SIG-M5 treated with dmso at 0.1 percent for 504 hours (cell line): ENCODE measurements at regions not wholly inside any gene's neighbourhood (a gene's known extent, or its start where the extent isn't known, plus 50 kb on each side); places are given as distances from the start of the nearest gene placed in this dataset.
"Not testable (repeated sequence)": the region's sequence is repeated elsewhere in the genome, so short reads cannot be mapped to it uniquely, and the experiment has no call there.

ENCODE experiments used
- DNase-seq: peaks from one replicate; lab custom pipeline; 2025; ENCODE audit not compliant: unreplicated experiment; lab: John Stamatoyannopoulos, UW

DNA sequence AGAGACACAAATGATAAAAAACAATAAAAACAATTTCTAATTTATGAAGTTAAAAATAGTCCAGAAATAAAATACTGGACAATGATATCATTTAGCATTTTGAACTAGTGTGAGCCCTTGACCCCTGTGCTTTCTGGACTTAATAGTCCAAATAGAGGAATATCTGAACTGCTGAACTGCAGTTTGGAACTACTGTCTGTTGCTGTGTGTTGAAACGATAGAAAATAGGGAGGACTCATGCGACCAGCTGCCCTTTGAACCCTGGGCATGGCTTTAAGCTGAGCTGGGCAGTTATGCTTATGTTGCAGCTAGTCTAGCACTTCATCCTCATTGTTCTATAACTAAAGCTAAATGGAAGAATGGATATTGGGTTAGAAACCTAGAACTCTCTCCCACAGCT, 99.5 kb downstream of the FMR1NB start:
- DNase-seq, result no peak

DNA sequence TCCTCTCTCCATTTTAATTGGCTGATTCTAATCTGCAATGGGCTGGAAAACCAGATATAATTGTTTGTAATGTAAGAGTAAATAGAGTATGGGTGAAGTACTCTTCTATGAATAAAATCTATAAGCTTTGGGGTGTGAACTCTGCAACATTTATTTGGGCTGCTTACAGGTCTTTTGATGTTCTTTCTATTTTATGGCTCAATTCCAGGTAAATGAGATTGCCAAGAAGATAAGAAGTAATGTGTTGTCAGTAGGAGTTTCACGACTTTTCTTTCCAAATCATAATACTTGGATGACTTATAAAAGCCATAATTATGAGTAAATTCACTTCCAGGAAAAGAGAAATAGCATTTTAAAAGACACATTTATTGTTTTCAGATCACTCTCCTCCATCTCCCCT, 103.5 kb downstream of the FMR1NB start:
- no peak for DNase-seq

DNA sequence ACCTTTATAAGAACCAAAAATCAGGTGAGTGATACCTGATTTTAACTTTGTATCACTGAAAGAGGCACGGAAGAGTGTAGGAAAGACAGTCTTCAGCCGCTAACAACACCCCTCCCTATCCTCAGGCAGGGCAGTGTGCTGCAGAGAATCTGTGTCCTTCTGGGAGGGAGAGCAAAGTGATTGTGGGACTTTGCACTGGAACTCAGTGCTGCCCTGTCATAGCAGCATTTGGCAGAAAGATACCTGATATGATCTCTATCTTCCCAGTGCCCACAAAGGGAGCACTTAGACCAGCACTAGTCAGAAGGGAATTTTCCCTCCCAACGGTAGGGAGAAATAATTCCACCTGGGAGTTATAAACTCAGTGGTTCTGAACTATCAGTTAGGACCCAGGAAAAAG, 139.0 kb downstream of the FMR1NB start:
- no peak for DNase-seq

DNA sequence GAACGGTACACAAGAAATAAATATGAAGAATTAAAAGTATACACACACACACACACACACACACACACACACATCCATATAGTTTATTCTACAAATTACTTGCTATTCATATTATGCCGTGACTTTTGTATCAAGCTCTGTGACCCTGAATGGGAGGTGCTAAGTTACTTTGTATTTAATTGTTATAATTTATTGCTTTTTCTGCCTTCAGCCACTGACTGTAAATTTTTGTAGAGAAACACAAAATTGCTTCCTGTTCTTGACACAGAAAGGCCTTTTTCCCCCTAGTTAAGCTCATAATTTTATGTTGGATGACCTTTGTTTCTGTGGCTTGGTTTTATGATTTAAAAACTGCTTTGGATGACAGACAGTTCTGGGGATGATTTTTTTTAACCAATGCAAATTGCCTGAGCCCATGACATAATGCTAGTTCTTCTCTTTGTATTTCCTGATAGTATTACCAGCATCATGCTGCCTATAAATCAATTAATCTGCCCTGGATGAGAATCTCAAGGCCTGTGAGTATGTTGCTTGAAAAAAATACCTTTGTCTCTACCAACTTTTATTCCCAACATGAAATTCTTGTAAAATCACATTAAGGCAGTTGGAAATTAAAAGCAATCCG, 140.0 kb downstream of the FMR1NB start:
- no peak for DNase-seq

DNA sequence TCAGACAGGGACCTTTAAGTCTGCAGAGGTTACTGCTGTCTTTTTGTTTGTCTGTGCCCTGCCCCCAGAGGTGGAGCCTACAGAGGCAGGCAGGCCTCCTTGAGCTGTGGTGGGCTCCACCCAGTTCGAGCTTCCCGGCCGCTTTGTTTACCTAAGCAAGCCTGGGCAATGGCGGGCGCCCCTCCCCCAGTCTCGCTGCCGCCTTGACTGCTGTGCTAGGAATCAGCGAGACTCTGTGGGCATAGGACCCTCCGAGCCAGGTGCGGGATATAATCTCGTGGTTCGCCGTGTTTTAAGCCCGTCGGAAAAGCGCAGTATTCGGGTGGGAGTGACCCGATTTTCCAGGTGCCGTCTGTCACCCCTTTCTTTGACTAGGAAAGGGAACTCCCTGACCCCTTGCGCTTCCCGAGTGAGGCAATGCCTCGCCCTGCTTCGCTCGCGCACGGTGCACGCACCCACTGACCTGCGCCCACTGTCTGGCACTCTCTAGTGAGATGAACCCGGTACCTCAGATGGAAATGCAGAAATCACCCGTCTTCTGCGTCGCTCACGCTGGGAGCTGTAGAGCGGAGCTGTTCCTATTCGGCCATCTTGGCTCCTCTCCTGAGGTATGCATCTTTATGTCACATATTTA, 147.9 kb downstream of the FMR1NB start:
- not testable (repeated sequence) for DNase-seq

DNA sequence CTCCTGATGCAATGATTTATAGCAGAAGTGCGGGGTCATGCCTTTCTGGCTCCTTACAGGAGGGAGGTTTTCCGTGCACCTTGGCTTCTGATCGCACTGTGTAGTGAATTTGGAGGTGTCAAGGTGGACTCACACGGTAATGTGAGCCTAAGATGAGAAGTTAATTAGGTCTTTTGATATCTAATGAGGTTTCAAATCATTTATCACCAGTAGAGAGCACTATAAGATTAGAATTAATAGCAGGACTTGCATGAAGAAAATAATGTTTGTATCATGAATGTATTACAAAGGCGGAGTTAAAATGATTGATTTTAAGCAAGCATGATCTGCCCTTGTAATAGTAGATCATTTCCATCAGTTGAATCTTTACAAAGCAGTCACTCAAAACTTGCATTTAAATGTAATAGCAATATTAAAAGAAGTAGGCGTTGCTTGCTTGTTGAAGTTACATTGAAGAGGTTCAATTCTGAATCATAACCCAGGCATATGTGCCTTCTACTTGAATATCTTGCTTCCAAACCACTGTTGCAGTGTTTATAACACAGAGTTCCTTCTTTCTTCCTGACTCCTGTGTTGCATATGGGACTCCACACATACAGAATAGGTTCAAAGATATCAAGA, 152.1 kb downstream of the FMR1NB start:
- no peak for DNase-seq

DNA sequence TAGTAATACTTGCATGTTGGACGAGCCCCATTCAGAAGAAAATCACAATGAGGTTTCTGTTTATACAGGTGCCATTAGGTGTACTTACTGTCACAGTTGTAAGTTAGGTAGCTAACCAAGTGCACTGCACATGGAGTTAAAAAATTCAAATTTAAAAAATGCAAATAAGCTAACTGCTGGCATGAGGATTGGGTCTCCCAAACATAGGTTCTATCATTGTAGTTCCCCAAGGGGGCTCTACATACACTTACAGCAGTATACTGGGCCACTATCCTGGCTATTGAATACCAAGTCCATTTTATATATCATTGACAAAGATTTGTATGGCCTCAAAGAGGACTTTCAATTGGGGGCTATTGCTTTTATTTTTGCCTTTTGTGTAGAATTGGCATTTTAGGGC, 153.4 kb downstream of the FMR1NB start:
- no peak for DNase-seq

DNA sequence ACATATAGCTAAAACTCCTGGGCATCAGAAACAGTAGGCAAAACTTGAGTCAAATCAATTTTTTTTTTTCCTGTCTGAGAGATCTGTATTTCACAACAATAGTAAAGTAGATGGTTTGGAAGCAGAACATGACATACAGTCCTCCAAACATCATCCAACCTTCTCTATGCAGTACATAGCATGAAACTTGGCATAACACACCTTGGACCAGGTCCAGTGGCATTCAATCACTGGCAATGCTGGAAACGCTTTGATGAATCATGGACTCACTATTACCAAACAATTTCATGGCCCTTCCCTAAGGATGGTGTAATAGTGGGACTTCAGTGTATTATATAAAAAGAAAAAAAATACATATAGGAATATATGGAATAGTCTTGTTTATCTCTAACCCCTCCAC, 154.6 kb downstream of the FMR1NB start:
- no peak for DNase-seq

DNA sequence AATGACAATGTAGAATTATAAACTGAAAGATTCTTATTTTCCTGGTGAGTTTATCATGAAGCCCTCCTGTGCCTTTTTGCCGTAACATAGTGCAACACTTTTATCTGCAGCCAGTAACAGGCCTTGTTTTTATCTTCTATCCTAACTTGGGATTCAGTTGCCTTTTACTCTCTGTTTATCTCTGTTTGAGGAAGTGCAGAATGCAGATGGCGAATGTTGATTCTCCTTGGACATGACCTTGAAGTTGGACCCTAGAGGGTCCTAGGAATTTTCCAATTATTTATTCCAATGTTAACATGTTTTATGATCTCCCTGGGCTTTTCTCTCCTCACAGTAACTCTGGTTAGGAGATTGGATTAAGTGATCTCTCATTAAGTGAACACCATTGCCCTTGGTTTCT, 165.0 kb downstream of the FMR1NB start:
- DNase-seq, result no peak

DNA sequence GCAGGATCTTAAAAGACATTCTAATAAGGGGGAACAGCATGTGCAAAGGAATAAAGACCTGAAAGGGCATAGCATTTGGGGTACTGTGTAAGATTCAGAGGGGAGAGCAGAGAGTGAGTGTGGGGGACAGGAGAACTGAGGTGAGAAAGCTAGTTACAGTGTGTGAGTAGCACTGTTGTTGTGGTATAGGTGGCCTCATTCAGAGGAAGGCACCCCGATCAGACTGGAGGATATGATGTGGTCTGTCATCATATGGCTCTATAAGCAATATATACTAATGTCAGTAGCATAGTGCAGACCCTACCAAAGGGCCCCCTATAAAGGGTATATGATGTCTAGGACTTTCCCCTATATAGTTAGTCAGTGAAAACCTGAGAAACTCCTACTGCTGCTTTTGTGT, 175.8 kb downstream of the FMR1NB start:
- DNase-seq, result no peak

DNA sequence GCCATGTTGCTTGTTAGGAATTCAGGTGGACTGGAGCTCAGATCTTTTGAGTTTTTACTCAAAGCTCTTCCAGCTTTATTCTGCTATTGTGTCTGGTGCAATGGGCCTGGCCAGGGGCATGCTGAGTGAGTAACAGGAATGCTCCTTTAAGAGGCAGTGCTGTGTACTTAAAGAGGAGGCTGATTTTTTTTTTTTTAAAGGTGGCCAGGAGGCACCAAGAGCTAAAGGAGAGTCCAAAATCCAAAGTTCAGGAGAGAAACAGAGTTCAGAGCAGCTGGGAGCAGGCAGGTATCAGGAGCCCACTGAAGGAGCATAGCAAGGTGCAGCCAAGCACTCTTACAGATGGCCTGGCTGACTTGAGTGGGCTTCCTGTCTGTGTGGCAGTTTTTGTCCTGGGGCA, 178.7 kb downstream of the FMR1NB start:
- DNase-seq, result no peak

DNA sequence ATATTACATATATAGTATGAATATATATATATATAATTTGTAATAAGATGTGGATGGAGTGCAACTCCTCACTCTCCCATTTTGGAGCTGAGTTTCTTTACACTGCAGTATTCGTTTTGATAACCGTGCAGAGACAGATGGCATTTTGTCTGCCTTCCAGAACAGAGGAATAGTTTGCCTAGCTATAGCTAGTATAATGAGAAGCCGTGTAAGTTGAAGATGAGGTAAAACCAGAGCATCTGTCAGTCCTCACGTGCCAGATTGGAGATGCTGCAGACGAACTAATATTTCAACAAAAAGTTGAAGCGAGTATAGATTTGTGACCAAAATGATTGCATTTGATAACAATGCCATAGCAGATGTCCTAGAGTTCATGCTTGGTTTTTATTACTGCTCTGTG, 180.6 kb downstream of the FMR1NB start:
- no peak for DNase-seq

DNA sequence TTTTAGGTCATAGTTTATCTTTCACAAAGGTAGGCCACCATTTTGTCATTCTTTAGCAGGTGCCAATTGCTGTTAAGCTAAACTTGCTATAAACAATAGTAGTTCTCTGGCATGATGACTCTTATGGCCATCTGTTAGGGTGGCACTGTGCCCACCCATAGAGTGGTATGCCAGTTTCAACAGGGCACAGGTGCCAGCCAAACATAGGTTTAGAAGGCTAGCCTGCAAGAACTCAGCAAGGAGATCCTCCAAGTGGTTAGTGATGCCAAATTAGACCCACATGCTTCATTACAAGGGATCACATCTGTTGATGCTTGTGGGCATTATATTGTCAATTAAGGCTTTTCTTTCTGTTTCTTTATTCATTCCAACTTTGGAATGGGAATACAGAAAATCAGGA, 204.5 kb downstream of the FMR1NB start:
- DNase-seq, result no peak

DNA sequence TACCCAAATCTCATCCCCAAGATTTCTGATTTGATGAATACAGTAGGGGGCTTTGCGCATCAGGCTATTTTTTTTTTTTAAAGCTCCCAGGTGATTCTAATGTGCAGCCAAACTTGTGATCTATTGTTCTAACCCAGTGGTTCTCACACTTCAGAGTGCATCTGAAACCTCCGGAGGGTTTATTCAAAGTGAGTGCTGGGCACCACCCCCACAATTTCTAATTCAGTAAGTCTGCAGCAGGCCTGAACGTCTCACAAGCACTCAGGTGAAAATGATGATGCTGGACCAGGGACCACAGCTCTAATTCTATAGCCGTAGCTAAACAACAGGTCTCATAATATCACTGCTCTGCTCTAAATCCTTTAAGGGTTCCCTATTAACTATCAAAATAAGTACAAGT, 211.4 kb downstream of the FMR1NB start:
- no peak for DNase-seq

DNA sequence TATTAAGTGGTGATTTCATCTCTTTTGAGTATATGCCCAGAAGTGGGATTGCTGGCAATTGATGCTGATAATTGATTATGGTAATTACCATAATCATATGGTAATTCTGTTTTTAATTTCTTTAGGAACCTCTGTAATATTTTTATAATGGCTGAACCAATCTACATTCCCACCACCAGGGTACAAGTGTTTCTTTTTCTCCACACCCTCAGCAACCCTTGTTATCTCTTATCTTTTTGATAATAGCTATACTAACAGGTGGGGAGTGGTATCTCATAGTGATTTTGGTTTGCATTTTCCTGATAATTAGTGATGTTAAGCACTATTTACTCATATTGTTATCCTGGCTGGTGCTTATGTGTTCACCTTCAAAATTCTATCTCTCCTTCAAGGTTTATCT, 212.6 kb downstream of the FMR1NB start:
- no peak for DNase-seq

DNA sequence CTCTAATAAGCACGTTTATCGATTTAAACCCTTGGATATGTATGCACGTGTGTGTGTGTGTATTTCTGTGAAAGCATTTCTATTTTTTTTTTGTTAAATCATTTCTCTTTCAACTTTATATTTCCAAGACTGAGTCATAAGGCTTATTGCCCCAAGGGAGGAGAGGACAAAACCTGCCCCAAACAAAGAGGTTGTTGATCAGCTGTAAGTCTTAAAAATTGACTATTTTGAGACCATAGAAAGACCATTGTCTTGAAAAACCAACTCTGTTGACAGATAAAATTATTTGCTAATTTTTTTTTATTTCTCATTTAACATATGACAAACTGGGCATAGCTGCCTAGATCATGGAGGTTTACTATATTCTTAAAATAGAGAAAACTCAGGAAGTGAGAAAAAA, 222.4 kb downstream of the FMR1NB start:
- DNase-seq, result no peak

DNA sequence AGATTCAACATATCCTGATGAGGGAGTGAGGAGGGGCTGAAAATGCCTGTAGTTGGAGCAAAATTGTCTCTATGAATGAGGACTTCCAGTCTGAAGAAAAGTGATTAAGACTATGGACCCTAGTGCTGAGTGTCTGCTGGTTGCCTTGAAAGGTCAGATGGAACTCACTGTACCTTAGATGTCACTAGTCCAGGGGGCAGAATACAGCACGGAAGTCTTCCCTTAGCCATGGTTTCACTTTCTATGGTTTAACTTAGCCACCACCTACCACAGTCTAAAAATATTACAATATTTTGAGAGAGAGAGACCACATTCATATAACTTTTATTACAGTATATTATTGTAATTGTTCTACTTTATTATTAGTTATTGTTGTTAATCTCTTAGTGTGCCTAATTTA, 223.1 kb downstream of the FMR1NB start:
- no peak for DNase-seq

DNA sequence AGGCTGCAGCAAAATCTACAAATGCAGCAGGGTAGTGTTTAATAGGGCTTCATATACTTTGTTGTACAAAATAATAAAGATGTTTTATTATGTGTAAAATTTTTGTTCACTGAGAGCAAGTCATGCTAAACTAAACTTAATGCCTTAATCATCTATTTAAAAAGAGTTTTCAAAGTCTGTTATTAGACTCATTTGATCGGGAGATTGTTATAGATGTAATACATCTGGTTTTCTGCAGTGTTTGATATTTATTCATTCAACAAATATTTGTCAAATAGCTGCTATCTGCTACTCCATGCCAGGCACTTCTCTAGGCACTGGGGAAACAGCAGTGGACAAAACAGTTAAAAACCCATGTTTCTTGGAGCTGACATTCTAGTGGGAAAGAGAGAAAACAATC, 233.6 kb downstream of the FMR1NB start:
- DNase-seq, result no peak

DNA sequence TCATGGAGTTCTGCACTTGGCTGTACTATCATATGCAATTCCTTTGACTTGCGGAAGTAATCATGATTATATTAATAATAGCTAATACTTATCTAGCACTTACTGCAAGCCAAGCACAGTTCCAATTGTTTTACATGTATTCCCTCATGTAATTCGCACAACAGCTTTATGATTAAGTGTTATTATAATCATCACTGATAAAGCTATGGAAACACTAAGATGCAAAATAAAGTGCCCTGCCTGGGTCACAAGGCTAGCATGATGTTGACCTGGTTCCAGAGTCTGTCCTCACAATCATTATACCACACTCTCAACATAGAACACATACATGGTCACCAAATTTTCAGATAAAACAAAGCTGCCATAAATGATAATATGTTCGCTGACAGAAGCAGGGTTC, 234.6 kb downstream of the FMR1NB start:
- no peak for DNase-seq

DNA sequence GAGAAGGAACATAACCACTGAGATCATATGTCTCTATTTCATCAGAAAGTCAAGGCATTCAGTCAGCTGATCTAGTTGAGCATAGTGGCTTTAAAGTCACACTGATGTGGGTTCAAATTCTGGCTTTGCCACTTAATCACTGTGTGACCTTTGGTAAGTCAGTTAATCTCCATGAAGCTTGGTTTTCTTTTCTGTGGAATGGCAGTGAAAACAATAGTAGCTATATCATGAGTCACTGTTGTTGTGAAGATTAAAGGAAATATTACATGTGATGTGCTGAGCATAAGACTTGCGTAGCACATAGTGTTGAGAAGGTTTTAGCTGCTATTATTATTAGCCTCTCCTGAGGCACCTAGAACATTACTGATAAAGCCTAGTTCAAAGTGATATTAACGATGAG, 242.2 kb downstream of the FMR1NB start:
- DNase-seq, result no peak

DNA sequence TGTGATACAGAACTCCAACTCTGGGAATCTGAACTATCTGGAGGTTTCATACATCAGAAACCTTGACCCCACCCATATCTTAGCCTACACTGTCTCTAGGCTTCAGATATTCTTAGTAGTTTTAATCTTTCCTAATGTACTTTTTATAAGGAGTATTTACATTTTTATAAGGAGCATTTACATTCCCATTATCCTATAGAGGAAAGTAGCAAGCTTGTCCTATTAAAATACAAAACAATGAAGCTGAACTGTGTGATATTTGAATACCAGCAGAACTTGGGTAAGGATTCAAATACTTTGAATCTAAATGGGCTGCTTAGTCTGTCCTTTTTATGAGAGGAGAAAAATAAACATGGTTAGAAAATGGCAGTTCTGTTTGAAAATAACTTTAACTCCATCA, 247.4 kb downstream of the FMR1NB start:
- DNase-seq, result no peak

DNA sequence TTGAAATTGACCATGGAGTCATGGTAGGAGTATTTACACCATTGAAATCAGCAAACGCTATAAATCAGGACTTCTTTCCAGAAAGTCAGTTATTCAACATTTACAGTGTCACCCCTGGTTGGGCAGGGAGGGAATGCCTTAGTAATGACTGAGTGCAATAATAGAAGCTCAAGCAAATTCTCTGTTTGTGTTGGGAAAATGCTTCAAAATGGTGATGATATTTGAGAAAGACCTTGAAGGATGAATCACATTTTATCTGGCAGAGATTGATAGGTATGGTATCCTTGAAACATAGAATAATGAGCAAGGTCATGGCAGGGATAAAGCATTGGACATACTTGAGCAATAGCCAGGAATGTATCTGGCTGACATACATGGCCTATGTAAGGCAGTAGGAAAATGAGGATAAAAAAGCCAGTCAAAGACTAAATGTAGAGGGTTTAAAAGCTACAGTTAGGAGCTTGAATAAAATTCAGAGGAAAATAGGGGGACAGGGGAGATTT, 248.7 kb downstream of the FMR1NB start:
- DNase-seq, result no peak

DNA sequence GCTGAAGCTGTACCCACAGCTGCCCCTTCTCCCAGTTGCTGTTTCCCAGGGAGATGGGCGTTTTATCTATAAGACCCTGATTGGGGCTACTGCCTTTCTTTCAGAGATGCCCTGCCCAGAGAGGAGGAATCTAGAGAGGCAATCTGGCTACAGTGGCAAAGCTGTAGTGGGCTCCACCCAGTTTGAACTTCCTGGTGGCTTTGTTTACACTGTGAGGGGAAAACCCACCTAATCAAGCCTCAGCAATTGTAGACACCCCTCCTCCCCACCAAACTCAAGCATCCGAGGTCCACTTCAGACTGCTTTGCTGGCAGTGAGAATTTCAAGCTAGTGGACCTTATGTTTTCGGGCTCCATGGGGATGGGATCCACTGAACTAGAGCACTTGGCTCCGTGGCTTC, 240.4 kb upstream of the AFF2 start:
- no peak for DNase-seq
